DND-41 (cell line): ENCODE measurements at regions not wholly inside any gene's neighbourhood (a gene's known extent, or its start where the extent isn't known, plus 50 kb on each side); places are given as distances from the start of the nearest gene placed in this dataset.

Experiments used
- ATAC-seq: fragments of 200-7000 bp; cut with Tn5 transposase; 3 replicates; pipeline ENCODE4 v1.9.1; 2021; ENCODE audit warnings: low read depth; ENCODE audit not compliant: insufficient read depth
- DNase-seq: peaks from one replicate; pipeline ENCODE4 v3.0.0-alpha.2; 2020
- H2AFZ ChIP-seq: 2 replicates; pipeline ENCODE4 v1.6.0; 2012; ENCODE audit warnings: low read depth, low read length
- H3K27ac ChIP-seq: 2 replicates; pipeline ENCODE4 v1.5.1; 2012; ENCODE audit warnings: low read length, inconsistent platforms
- H3K27me3 ChIP-seq: fragments of 200-600 bp; sonication (generic); 2 replicates; pipeline ENCODE4 v1.6.0; 2012; ENCODE audit warnings: low read length, mild to moderate bottlenecking, inconsistent platforms; ENCODE audit not compliant: insufficient read depth, poor library complexity
- H3K36me3 ChIP-seq: 2 replicates; pipeline ENCODE4 v1.5.1; 2012; ENCODE audit warnings: low read length, inconsistent platforms; ENCODE audit not compliant: insufficient read depth
- H3K4me1 ChIP-seq: 2 replicates; pipeline ENCODE4 v1.5.1; 2012; ENCODE audit warnings: mild to moderate bottlenecking, low read length; ENCODE audit not compliant: insufficient read depth
- H3K4me2 ChIP-seq: 2 replicates; pipeline ENCODE4 v1.6.0; 2012; ENCODE audit warnings: mild to moderate bottlenecking, moderate library complexity, low read length, inconsistent platforms; ENCODE audit not compliant: insufficient read depth
- H3K4me3 ChIP-seq, 2 experiments: fragments of 200-600 bp in 1 of 2; shearing (Covaris generic) in 1 of 2; 2 replicates each; pipeline ENCODE4 v1.5.1; 2012 to 2016; ENCODE audit warnings: inconsistent platforms in 2 of 2, low read length in 2 of 2, mild to moderate bottlenecking in 2 of 2, low read depth in 1 of 2, moderate library complexity in 1 of 2
- H3K79me2 ChIP-seq: 2 replicates; pipeline ENCODE4 v1.6.0; 2012; ENCODE audit warnings: low read length, inconsistent platforms; ENCODE audit not compliant: insufficient read depth
- H3K9ac ChIP-seq: 2 replicates; pipeline ENCODE4 v1.6.0; 2012; ENCODE audit warnings: low read depth, mild to moderate bottlenecking, inconsistent platforms, low read length, moderate library complexity
- H3K9me3 ChIP-seq: 2 replicates; pipeline ENCODE4 v1.5.1; 2012; ENCODE audit warnings: low read length, moderate library complexity, mild to moderate bottlenecking, inconsistent platforms; ENCODE audit not compliant: insufficient read depth, severe bottlenecking
- H4K20me1 ChIP-seq: 2 replicates; pipeline ENCODE4 v1.6.0; 2012; ENCODE audit warnings: low read length; ENCODE audit not compliant: insufficient read depth
- CTCF ChIP-seq: IDR thresholded peaks from 2 replicates; pipeline ENCODE4 v1.5.1; 2012; ENCODE audit warnings: borderline replicate concordance, low read length, moderate library complexity, mild to moderate bottlenecking; ENCODE audit not compliant: poor library complexity, severe bottlenecking; ENCODE audit errors: extremely low read depth
- EZH2 ChIP-seq: IDR thresholded peaks from 3 replicates; pipeline ENCODE4 v1.6.1; 2012; ENCODE audit warnings: borderline replicate concordance, low read depth, mild to moderate bottlenecking, moderate library complexity, low read length, inconsistent platforms; ENCODE audit not compliant: severe bottlenecking

GRCh38 chr12:59861635-59862034 is 265.8 kb downstream of the SLC16A7 start:
- ATAC-seq (no peak), DNase-seq (no peak)
- no peak overlapping the region for H3K4me2 ChIP-seq
- no peaks in the 10 kb centered on the region for H3K9me3 ChIP-seq
- H2AFZ ChIP-seq = no peak overlapping the region
- no peaks in the 10 kb centered on the region for H3K27me3 ChIP-seq
- H3K4me1 ChIP-seq = no peaks in the 10 kb centered on the region
- no peak overlapping the region for H3K4me3 ChIP-seq
- H4K20me1 ChIP-seq = no peaks in the 10 kb centered on the region
- TF ChIP-seq EZH2 = no peak
- TF ChIP-seq CTCF = no peak
- H3K9ac ChIP-seq = no peak overlapping the region
- no peaks in the 10 kb centered on the region for H3K36me3 ChIP-seq
- no peak overlapping the region for H3K27ac ChIP-seq
- H3K79me2 ChIP-seq = no peaks in the 10 kb centered on the region

- no peak for DNase-seq
- Histone ChIP-seq H3K79me2 (no peaks in the 10 kb centered on the region), H3K4me3 (no peak overlapping the region), H3K9ac (no peak overlapping the region), H4K20me1 (no peaks in the 10 kb centered on the region), H2AFZ (no peak overlapping the region), H3K9me3 (no peaks in the 10 kb centered on the region), H3K4me1 (no peaks in the 10 kb centered on the region), H3K27ac (no peak overlapping the region), H3K36me3 (no peaks in the 10 kb centered on the region), H3K4me2 (no peak overlapping the region), H3K27me3 (no peaks in the 10 kb centered on the region)
- no peak for ATAC-seq
- no peak for TF ChIP-seq CTCF
- no peak for TF ChIP-seq EZH2
Measured at GRCh38 chr12:59867055-59867454, 271.2 kb downstream of the SLC16A7 start.

GRCh38 chr12:59867689-59868088 is 271.9 kb downstream of the SLC16A7 start:
- Histone ChIP-seq H3K36me3 (no peaks in the 10 kb centered on the region), H3K27ac (no peak overlapping the region), H3K27me3 (no peaks in the 10 kb centered on the region), H3K4me3 (no peak overlapping the region), H2AFZ (no peak overlapping the region), H3K4me2 (no peak overlapping the region), H3K79me2 (no peaks in the 10 kb centered on the region), H3K9ac (no peak overlapping the region), H3K4me1 (no peaks in the 10 kb centered on the region), H3K9me3 (no peaks in the 10 kb centered on the region), H4K20me1 (no peaks in the 10 kb centered on the region)
- DNase-seq = no peak
- TF ChIP-seq EZH2 = no peak
- TF ChIP-seq CTCF = no peak
- no peak for ATAC-seq

- no peak for TF ChIP-seq CTCF
- TF ChIP-seq EZH2 = no peak
- Histone ChIP-seq H4K20me1 (no peaks in the 10 kb centered on the region), H3K79me2 (no peaks in the 10 kb centered on the region), H3K27me3 (no peaks in the 10 kb centered on the region), H3K4me1 (no peaks in the 10 kb centered on the region), H3K9me3 (no peaks in the 10 kb centered on the region), H3K36me3 (no peaks in the 10 kb centered on the region), H3K4me2 (no peak overlapping the region), H3K4me3 (no peak overlapping the region), H2AFZ (no peak overlapping the region), H3K27ac (no peak overlapping the region), H3K9ac (no peak overlapping the region)
- ATAC-seq (no peak), DNase-seq (no peak)
Measured at GRCh38 chr12:59871779-59872178, 275.9 kb downstream of the SLC16A7 start.
